ENCODE measurements at regions not wholly inside any gene's neighbourhood (a gene's known extent, or its start where the extent isn't known, plus 50 kb on each side); places are given as distances from the start of the nearest gene placed in this dataset.
"Not testable (repeated sequence)": the region's sequence is repeated elsewhere in the genome, so short reads cannot be mapped to it uniquely, and the experiment has no call there.

DNA sequence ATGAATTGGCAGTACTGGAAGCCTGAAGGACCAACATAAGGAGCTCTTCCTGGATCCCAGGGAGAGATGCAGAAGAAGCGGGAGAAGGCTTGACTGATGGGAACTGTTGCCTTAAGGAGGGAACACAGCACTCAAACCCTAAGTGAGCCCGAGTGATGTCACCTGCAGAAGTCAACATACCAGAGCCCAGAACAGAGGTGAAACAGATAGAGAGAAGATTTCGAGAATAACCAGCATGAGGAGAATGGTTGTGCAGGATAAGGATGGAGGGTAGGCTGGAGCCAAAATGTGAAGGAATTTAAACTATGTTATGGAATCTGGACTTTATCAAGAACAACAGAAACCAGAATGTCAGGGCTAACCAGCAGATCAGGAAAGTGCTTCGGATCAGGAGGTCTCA is 463.1 kb upstream of the DDX18 start:
- H3K4me1 ChIP-seq (ENCODE audit: low read depth): no peaks in the 10 kb centered on the region
- H3K36me3 ChIP-seq (ENCODE audit: low read depth): no peaks in the 10 kb centered on the region
- DNase-seq: no peak
- H3K4me3 ChIP-seq: no peak overlapping the region
- H3K9me3 ChIP-seq: no peaks in the 10 kb centered on the region
- intact Hi-C loops (cut with DNase I, micrococcal nuclease): no loop called here
- ATAC-seq: no peak
- TF ChIP-seq, protein P1, sequence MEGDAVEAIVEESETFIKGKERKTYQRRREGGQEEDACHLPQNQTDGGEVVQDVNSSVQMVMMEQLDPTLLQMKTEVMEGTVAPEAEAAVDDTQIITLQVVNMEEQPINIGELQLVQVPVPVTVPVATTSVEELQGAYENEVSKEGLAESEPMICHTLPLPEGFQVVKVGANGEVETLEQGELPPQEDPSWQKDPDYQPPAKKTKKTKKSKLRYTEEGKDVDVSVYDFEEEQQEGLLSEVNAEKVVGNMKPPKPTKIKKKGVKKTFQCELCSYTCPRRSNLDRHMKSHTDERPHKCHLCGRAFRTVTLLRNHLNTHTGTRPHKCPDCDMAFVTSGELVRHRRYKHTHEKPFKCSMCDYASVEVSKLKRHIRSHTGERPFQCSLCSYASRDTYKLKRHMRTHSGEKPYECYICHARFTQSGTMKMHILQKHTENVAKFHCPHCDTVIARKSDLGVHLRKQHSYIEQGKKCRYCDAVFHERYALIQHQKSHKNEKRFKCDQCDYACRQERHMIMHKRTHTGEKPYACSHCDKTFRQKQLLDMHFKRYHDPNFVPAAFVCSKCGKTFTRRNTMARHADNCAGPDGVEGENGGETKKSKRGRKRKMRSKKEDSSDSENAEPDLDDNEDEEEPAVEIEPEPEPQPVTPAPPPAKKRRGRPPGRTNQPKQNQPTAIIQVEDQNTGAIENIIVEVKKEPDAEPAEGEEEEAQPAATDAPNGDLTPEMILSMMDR (IDR thresholded peaks at IDR 0.05): no peak

DNA sequence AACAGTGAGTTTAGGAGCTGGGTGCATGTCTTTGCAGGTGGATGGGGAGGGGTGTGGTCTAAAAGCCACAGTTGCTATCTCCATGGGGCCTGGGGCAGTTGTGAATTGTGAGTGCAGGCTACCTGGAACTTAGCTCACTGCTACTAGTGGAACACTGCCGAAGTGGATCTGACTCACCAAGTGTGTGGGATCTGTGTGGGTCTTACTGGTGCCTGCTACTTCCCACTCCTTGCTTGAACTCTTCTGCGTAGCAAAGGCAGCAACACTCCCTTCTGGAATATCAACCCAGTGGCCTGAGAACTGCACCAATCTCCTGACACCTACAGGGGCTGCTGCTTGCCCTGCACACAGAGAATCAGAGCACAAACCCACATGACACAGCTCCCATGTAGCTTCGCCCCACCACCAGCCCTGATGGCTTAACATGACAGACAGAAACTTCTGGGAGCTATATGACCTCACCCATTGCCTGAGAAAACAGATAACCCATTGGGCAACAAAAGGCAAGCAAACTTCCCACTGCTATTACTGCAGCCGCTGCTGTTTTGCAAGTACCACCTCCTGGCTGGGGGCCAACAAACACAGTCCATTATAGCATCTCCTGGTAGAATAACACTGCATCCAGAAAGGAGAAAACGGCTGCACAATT is 455.1 kb upstream of the DDX18 start:
- TF ChIP-seq, protein P1 (IDR thresholded peaks at IDR 0.05): no peak
- Histone ChIP-seq H3K4me3 (no peak overlapping the region), H3K4me1 (ENCODE audit: low read depth) (no peaks in the 10 kb centered on the region), H3K9me3 (no peaks in the 10 kb centered on the region), H3K36me3 (ENCODE audit: low read depth) (no peaks in the 10 kb centered on the region)
- intact Hi-C loops (cut with DNase I, micrococcal nuclease): no loop called here
- ATAC-seq (no peak), DNase-seq (peak in 1 of 3 donors; percentile 18)

DNA sequence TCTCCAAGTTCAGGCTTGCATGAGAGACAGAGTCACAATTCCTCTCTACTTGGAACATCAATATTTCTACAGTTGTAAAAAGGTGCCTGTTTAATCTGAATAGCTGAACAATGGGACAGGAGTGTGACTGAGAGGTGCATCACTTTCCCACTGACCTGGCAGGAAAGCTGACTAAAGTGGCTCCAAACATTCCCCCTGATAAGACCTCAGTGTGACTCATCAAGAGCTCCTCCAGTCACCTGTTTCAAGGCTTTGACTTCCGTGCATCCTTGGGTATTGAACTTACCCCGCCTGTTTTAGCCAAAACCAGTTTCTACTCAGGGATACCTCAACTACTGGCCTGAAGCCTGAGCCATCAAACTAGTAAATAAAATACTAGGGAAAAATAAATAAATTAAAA is 453.9 kb upstream of the DDX18 start:
- TF ChIP-seq, protein P1 (IDR thresholded peaks at IDR 0.05): no peak
- Histone ChIP-seq H3K9me3 (no peaks in the 10 kb centered on the region), H3K4me3 (no peak overlapping the region), H3K4me1 (ENCODE audit: low read depth) (no peaks in the 10 kb centered on the region), H3K36me3 (ENCODE audit: low read depth) (no peaks in the 10 kb centered on the region)
- ATAC-seq (no peak), DNase-seq (no peak)
- intact Hi-C loops (cut with DNase I, micrococcal nuclease): no loop called here

DNA sequence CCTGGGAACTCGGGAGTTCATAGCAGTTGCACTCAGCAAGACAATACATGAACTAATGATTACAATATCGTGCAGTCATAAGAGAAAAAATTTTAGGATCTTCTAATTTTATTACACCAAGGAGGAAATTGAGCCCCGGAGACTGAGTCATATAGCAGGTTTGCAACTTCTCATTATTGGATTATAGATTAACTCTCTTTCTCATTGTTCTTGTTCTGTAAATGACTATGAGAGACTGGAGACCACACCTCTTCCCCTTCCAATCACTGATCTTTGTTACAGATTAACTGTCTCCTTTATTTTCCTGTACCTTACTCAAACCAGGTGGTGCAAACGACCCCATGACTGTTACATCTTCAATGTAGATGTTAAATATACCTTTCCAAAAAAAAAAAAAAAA is 435.8 kb upstream of the DDX18 start:
- DNase-seq (peak in 1 of 3 donors; percentile 15), ATAC-seq (peak; percentile 98)
- Histone ChIP-seq H3K4me1 (ENCODE audit: low read depth) (no peaks in the 10 kb centered on the region), H3K9me3 (no peaks in the 10 kb centered on the region), H3K36me3 (ENCODE audit: low read depth) (no peaks in the 10 kb centered on the region), H3K4me3 (no peak overlapping the region)
- TF ChIP-seq, protein P1 (IDR thresholded peaks at IDR 0.05): no peak
- intact Hi-C loops (cut with DNase I, micrococcal nuclease): no loop called here

DNA sequence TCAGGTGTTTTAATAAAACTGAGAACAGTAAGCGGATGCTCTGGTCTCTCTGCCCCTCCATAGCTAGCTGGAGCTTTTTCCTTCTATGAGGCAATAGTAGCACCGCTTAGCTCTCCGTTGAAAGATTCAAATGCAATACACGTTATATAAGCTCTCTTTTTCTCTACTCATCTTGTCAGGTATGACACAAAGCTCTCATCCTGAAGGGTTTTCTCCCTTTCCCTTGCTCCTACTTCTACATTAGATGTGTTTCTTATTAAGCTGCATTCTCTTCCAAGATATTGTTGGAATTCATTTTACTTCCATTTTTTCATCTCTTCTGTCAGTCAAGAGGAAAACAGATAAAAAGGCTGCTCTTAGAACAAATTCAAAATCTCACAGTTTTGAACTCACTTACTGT is 434.6 kb upstream of the DDX18 start:
- TF ChIP-seq, protein P1 (IDR thresholded peaks at IDR 0.05): no peak
- Histone ChIP-seq H3K9me3 (no peaks in the 10 kb centered on the region), H3K36me3 (ENCODE audit: low read depth) (no peaks in the 10 kb centered on the region), H3K4me3 (no peak overlapping the region), H3K4me1 (ENCODE audit: low read depth) (no peaks in the 10 kb centered on the region)
- ATAC-seq: no peak
- intact Hi-C loops (cut with DNase I, micrococcal nuclease): no loop called here
- no peak for DNase-seq

DNA sequence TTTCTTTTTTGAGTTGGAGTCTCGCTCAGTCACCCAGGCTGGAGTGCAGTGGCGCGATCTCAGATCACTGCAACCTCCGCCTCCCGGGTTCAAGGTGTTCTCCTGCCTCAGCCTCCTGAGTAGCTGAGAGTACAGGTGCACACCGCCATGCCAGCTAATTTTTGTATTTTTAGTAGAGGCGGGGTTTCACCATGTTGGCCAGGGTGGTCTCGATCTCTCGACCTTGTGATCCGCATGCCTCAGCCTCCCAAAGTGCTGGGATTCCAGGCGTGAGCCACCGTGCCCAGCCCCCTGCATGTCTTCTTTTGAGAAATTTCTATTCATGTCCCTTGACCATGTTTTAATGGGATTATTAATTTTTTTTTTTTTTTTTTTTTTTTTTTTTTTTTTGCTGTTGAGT is 430.5 kb upstream of the DDX18 start:
- H3K36me3 ChIP-seq (ENCODE audit: low read depth); intact Hi-C loops (cut with DNase I, micrococcal nuclease); H3K4me3 ChIP-seq; H3K9me3 ChIP-seq; DNase-seq; ATAC-seq; H3K4me1 ChIP-seq (ENCODE audit: low read depth): not testable (repeated sequence)
